Glutamatergic neuron (in vitro differentiated cells): ENCODE measurements at regions not wholly inside any gene's neighbourhood (a gene's known extent, or its start where the extent isn't known, plus 50 kb on each side); places are given as distances from the start of the nearest gene placed in this dataset.

Experiments used
- DNase-seq: peaks from one replicate; pipeline ENCODE4 v3.0.0; 2022
- H3K27ac Mint-ChIP-seq: one replicate; pipeline ENCODE4 v1.8.0; 2020; ENCODE audit warnings: mild to moderate bottlenecking, mixed read lengths, inconsistent platforms; ENCODE audit not compliant: unreplicated experiment
- H3K27me3 Mint-ChIP-seq: one replicate; pipeline ENCODE4 v1.8.0; 2020; ENCODE audit warnings: mild to moderate bottlenecking, moderate library complexity, mixed read lengths, inconsistent platforms; ENCODE audit not compliant: unreplicated experiment
- H3K36me3 Mint-ChIP-seq: one replicate; pipeline ENCODE4 v1.8.0; 2020; ENCODE audit warnings: mild to moderate bottlenecking, mixed read lengths, inconsistent platforms; ENCODE audit not compliant: unreplicated experiment
- H3K4me1 Mint-ChIP-seq: one replicate; pipeline ENCODE4 v1.8.0; 2020; ENCODE audit warnings: mild to moderate bottlenecking, low read depth, mixed read lengths, inconsistent platforms; ENCODE audit not compliant: unreplicated experiment
- H3K4me3 Mint-ChIP-seq: one replicate; pipeline ENCODE4 v1.8.0; 2020; ENCODE audit warnings: mild to moderate bottlenecking, mixed read lengths, inconsistent platforms; ENCODE audit not compliant: unreplicated experiment
- H3K9me3 Mint-ChIP-seq: one replicate; pipeline ENCODE4 v1.8.0; 2020; ENCODE audit warnings: mild to moderate bottlenecking, moderate library complexity, mixed read lengths, inconsistent platforms; ENCODE audit not compliant: unreplicated experiment
- TF ChIP-seq, protein P1 (sequence below): fragments of 200-600 bp; sonication (generic); IDR thresholded peaks from one replicate; pipeline ENCODE4 v1.5.0; 2021; ENCODE audit not compliant: partially characterized antibody, unreplicated experiment

DNA sequence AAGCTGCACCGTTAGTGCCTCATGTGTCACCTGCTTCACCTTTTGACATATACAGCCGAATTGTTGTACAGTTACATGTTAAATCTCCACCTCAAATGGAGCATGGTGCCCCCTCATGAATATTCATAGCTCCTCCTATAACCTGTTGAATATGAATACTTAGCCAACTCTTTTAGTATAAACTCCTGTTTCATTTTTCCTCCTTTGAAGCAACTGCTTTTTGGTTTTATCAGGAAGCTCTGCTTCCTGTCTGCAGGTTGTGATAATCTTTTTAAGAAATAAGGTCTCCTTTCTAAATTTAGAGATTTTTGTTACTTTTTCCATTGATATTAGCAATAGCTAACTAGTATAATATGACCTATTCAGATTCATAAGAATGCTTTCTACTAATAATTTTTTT lies 1429.2 kb upstream of the AGA start:
- no peak for DNase-seq
- Mint-ChIP-seq H3K4me3 (no peak overlapping the region), H3K27ac (no peak overlapping the region), H3K36me3 (no peaks in the 10 kb centered on the region), H3K4me1 (no peaks in the 10 kb centered on the region), H3K9me3 (no peaks in the 10 kb centered on the region), H3K27me3 (no peaks in the 10 kb centered on the region)
- TF ChIP-seq, protein P1, sequence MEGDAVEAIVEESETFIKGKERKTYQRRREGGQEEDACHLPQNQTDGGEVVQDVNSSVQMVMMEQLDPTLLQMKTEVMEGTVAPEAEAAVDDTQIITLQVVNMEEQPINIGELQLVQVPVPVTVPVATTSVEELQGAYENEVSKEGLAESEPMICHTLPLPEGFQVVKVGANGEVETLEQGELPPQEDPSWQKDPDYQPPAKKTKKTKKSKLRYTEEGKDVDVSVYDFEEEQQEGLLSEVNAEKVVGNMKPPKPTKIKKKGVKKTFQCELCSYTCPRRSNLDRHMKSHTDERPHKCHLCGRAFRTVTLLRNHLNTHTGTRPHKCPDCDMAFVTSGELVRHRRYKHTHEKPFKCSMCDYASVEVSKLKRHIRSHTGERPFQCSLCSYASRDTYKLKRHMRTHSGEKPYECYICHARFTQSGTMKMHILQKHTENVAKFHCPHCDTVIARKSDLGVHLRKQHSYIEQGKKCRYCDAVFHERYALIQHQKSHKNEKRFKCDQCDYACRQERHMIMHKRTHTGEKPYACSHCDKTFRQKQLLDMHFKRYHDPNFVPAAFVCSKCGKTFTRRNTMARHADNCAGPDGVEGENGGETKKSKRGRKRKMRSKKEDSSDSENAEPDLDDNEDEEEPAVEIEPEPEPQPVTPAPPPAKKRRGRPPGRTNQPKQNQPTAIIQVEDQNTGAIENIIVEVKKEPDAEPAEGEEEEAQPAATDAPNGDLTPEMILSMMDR, result no peak

DNA sequence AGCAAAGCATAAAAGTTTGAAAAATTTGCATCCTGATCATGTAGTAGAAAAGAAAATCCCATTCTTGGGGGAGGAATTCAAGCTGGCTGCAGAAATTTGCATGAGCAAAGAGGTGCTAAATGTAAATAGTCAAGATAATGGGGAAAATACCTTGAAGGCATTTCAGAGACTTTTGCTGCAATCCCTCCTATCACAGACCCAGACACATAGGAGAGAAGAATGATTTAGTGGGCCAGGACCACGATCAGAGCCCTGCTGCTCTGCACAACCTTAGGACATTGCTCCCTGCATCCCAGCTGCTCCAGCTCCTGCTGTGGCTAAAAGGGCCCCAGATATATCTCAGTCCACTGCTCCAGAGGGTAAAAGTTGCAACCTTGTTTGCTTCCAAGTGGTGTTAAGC lies 1439.7 kb upstream of the AGA start:
- Mint-ChIP-seq H3K9me3 (peaks cover under 1% of the 10 kb centered on the region), H3K4me1 (no peaks in the 10 kb centered on the region), H3K36me3 (peaks cover 12% of the 10 kb centered on the region), H3K4me3 (no peak overlapping the region), H3K27ac (no peak overlapping the region), H3K27me3 (no peaks in the 10 kb centered on the region)
- no peak for DNase-seq
- TF ChIP-seq, protein P1, result no peak

DNA sequence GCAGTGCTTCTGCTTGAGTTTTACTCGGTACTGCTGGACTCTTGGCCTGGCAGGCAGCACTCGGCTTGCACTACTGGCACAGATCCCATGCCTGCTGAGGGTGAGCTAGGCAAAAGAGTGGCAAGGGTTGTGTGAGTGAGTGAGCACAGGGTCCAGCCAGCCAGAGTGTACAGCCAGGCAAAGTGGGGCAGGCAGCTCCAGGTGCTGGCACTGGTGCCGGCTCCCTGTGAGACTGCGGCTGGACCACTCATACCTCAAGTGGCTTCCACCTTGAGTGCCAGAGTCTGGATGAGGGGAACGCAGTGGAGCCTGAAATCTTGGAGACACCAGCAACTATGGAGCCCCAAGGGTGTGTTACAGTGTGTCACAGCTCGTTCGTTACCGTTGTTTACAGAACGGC lies 1451.9 kb upstream of the AGA start:
- H3K27me3 Mint-ChIP-seq, result no peaks in the 10 kb centered on the region
- no peak overlapping the region for H3K4me3 Mint-ChIP-seq
- TF ChIP-seq, protein P1, result no peak
- no peaks in the 10 kb centered on the region for H3K4me1 Mint-ChIP-seq
- H3K9me3 Mint-ChIP-seq, result peaks cover 3% of the 10 kb centered on the region
- DNase-seq, result no peak
- H3K27ac Mint-ChIP-seq, result no peak overlapping the region
- no peaks in the 10 kb centered on the region for H3K36me3 Mint-ChIP-seq

DNA sequence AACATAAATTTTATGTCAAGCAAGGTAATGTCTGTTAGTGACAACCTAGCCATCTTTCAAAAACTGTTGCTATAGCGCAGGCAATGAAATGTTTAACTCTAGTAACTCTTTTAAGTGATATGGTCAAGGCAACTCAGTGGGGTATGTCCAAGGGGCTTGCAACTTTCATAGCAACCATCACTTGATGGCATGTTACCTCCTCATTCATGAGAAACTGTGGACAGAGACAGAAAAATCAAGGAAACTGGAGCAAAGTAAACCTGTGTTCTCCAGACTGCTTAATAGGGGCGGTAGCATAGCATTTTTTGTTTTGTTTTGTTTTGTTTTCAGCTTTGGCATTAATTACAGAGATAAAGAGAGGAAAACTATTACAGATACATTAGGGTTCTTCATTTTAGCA lies 1456.8 kb upstream of the AGA start:
- TF ChIP-seq, protein P1, result no peak
- Mint-ChIP-seq H3K36me3 (no peaks in the 10 kb centered on the region), H3K9me3 (no peaks in the 10 kb centered on the region), H3K27ac (no peak overlapping the region), H3K27me3 (no peaks in the 10 kb centered on the region), H3K4me3 (no peak overlapping the region), H3K4me1 (no peaks in the 10 kb centered on the region)
- DNase-seq, result no peak

DNA sequence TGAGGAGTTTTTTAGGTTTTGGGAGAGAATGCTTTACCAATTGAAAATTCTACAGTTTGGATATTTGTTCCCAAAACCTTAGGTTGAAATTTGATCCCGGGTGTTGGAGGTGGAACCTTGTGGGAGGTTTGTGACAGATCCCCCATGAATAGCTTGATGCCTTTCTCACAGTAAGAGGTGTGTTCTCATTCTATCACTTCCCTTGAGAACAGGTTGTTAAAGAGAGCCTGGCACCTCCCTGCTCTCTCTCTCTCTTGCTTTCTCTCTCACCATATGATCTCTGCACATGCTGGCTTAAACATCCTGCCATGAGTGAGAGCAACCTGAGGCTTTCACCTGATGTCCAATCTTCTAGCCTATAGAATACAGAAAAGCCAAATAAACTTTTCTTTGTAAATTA lies 1475.5 kb upstream of the AGA start:
- no peak for DNase-seq
- Mint-ChIP-seq H3K4me1 (peaks cover 4% of the 10 kb centered on the region), H3K36me3 (no peaks in the 10 kb centered on the region), H3K27ac (no peak overlapping the region), H3K4me3 (no peak overlapping the region), H3K9me3 (no peaks in the 10 kb centered on the region), H3K27me3 (peaks cover 2% of the 10 kb centered on the region)
- TF ChIP-seq, protein P1, result no peak
